ENCODE measurements at regions not wholly inside any gene's neighbourhood (a gene's known extent, or its start where the extent isn't known, plus 50 kb on each side); places are given as distances from the start of the nearest gene placed in this dataset.
"Not testable (repeated sequence)": the region's sequence is repeated elsewhere in the genome, so short reads cannot be mapped to it uniquely, and the experiment has no call there.

GRCh38 chr15:39250460-39251186 lies 330.3 kb upstream of the THBS1 start:
- no peak for FAIRE-seq
- TF ChIP-seq POU2F2 (IDR thresholded peaks at IDR 0.05; ENCODE audit: low read depth, low read length) (no peak), TAF1 (IDR thresholded peaks at IDR 0.05; ENCODE audit: low read depth, low read length) (no peak), POLR2AphosphoS5 (IDR thresholded peaks at IDR 0.05; ENCODE audit: low read depth, low read length) (no peak), SPI1 (IDR thresholded peaks at IDR 0.05; ENCODE audit: low read depth, low read length) (no peak), POLR2A (IDR thresholded peaks at IDR 0.05; ENCODE audit: low read depth, low read length) (no peak), PAX5 (IDR thresholded peaks at IDR 0.05; ENCODE audit: insufficient read depth, low read length, severe bottlenecking) (no peak)
- no peak for DNase-seq (ENCODE audit: insufficient read length, low spot score)

DNA sequence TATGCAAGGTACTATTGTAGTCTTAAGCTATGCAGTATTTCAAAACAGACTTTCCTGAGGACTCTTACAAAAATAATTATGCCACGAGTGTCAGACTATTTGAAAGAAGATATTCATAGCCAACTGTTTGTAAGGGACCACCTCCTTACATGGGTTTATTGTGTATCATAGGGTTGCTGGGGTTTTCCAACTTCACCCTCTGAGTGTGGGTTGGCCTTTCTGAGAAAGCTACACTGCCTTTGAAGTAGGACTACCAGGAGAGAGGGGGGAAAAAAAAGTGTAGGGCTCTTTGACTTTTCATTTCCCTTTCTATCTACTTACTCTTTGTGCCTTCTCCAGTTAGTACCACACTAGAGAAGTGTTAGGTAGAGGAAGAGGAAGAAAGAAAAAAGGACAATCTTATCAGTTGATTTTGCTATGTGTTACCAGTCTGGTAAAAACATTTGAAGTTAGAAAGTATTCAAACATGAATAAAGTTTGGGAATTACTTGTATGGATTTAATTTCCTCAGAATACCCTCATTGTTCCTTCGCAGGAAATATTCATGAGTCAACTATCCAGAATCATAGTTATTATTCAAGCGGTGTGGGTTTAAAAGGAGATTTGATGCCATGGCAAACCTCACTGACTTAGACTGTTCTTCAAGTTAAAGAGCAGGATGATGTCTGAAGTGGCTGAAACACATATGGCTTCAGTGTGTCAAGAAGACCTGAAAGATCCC lies 329.3 kb upstream of the THBS1 start:
- FAIRE-seq (no peak), DNase-seq (ENCODE audit: insufficient read length, low spot score) (no peak)

GRCh38 chr15:39252134-39252470 lies 328.8 kb upstream of the THBS1 start:
- no peak for FAIRE-seq
- DNase-seq (ENCODE audit: insufficient read length, low spot score) = no peak
- TF ChIP-seq POLR2AphosphoS5 (IDR thresholded peaks at IDR 0.05; ENCODE audit: low read depth, low read length) = no peak
- no peak for TF ChIP-seq TAF1 (IDR thresholded peaks at IDR 0.05; ENCODE audit: low read depth, low read length)
- no peak for TF ChIP-seq PAX5 (IDR thresholded peaks at IDR 0.05; ENCODE audit: insufficient read depth, low read length, severe bottlenecking)
- TF ChIP-seq POU2F2 (IDR thresholded peaks at IDR 0.05; ENCODE audit: low read depth, low read length) = no peak
- no peak for TF ChIP-seq SPI1 (IDR thresholded peaks at IDR 0.05; ENCODE audit: low read depth, low read length)
- TF ChIP-seq POLR2A (IDR thresholded peaks at IDR 0.05; ENCODE audit: low read depth, low read length) = no peak

More for the DNA sequence above, 329.3 kb upstream of the THBS1 start:
- TF ChIP-seq SPI1 (IDR thresholded peaks at IDR 0.05; ENCODE audit: low read depth, low read length) (no peak), TAF1 (IDR thresholded peaks at IDR 0.05; ENCODE audit: low read depth, low read length) (no peak), POU2F2 (IDR thresholded peaks at IDR 0.05; ENCODE audit: low read depth, low read length) (no peak), PAX5 (IDR thresholded peaks at IDR 0.05; ENCODE audit: insufficient read depth, low read length, severe bottlenecking) (no peak), POLR2A (IDR thresholded peaks at IDR 0.05; ENCODE audit: low read depth, low read length) (no peak), POLR2AphosphoS5 (IDR thresholded peaks at IDR 0.05; ENCODE audit: low read depth, low read length) (no peak)

DNA sequence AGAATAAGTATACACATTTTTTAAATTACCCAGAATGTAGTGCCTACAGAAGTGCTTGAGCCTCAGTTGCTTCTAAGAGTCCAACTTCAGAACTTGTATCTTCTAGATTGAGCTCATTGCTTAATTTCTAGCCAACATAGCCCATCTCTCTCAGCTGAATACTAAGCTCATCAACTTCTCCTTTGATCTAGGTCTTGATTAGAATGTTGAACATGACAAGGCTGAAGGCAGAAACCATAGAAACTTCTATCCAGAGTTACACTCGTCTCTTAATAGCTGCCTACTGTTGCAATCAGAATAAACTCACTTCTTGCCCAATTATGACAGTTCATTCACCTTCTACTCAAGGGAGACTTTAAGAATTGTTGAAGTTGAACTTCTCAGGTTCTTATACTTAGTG lies 327.3 kb upstream of the THBS1 start:
- no peak for DNase-seq (ENCODE audit: insufficient read length, low spot score)
- TF ChIP-seq POLR2AphosphoS5 (IDR thresholded peaks at IDR 0.05; ENCODE audit: low read depth, low read length) (no peak), TAF1 (IDR thresholded peaks at IDR 0.05; ENCODE audit: low read depth, low read length) (no peak), PAX5 (IDR thresholded peaks at IDR 0.05; ENCODE audit: insufficient read depth, low read length, severe bottlenecking) (no peak), SPI1 (IDR thresholded peaks at IDR 0.05; ENCODE audit: low read depth, low read length) (no peak), POU2F2 (IDR thresholded peaks at IDR 0.05; ENCODE audit: low read depth, low read length) (no peak), POLR2A (IDR thresholded peaks at IDR 0.05; ENCODE audit: low read depth, low read length) (no peak)
- FAIRE-seq = no peak

- no peak for DNase-seq (ENCODE audit: insufficient read length, low spot score)
- no peak for TF ChIP-seq TAF1 (IDR thresholded peaks at IDR 0.05; ENCODE audit: low read depth, low read length)
- TF ChIP-seq POU2F2 (IDR thresholded peaks at IDR 0.05; ENCODE audit: low read depth, low read length) = no peak
- no peak for FAIRE-seq
Observed at GRCh38 chr15:39254181-39254580, 326.7 kb upstream of the THBS1 start.

DNA sequence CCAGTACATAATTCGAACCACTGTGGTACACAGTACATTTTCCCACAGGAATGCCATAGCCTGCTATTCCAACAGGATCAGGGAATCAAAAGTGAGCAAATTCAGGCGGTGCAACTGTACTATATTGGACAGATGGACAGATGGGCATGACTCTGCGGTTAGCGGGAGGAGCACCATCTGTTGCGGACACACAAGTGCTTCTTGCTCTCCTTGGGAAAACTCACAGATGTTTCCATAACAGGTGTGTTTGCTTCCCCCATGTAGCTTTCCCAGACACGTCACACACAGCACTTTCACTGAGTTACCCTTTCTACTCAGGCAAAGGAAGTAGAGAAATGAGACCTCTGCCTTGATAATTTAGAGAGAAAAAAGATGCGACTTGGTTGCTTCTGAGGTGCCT lies 325.1 kb upstream of the THBS1 start:
- no peak for DNase-seq (ENCODE audit: insufficient read length, low spot score)
- no peak for FAIRE-seq
- TF ChIP-seq PAX5 (IDR thresholded peaks at IDR 0.05; ENCODE audit: insufficient read depth, low read length, severe bottlenecking) = no peak
- no peak for TF ChIP-seq SPI1 (IDR thresholded peaks at IDR 0.05; ENCODE audit: low read depth, low read length)
- TF ChIP-seq POU2F2 (IDR thresholded peaks at IDR 0.05; ENCODE audit: low read depth, low read length) = no peak
- no peak for TF ChIP-seq TAF1 (IDR thresholded peaks at IDR 0.05; ENCODE audit: low read depth, low read length)
- no peak for TF ChIP-seq POLR2A (IDR thresholded peaks at IDR 0.05; ENCODE audit: low read depth, low read length)
- TF ChIP-seq POLR2AphosphoS5 (IDR thresholded peaks at IDR 0.05; ENCODE audit: low read depth, low read length) = no peak

- no peak for FAIRE-seq
- TF ChIP-seq SPI1 (IDR thresholded peaks at IDR 0.05; ENCODE audit: low read depth, low read length) (no peak), PAX5 (IDR thresholded peaks at IDR 0.05; ENCODE audit: insufficient read depth, low read length, severe bottlenecking) (no peak), TAF1 (IDR thresholded peaks at IDR 0.05; ENCODE audit: low read depth, low read length) (no peak), POLR2A (IDR thresholded peaks at IDR 0.05; ENCODE audit: low read depth, low read length) (no peak), POLR2AphosphoS5 (IDR thresholded peaks at IDR 0.05; ENCODE audit: low read depth, low read length) (no peak), POU2F2 (IDR thresholded peaks at IDR 0.05; ENCODE audit: low read depth, low read length) (no peak)
- DNase-seq (ENCODE audit: insufficient read length, low spot score) = no peak
Observed at GRCh38 chr15:39260391-39260790, 320.5 kb upstream of the THBS1 start.

DNA sequence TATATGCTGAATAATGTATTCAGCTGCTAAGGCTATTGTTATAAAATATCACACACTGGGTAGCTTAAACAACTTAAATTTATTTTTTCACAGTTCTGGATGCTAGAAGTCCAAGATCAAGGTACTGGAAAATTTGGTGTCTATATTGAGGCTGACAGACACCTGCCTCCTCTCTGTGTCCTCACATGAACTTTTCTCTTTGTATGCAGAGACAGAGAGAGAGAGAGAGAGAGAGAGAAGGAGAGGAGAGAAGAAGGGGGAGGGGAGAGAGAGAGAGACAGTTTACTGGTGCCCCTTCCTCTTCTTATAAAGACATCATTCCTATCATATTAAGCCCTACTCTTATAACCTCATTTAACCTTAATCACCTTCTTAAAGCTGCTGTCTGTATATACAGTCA lies 320.1 kb upstream of the THBS1 start:
- DNase-seq (ENCODE audit: insufficient read length, low spot score) (no peak), FAIRE-seq (no peak)
- TF ChIP-seq SPI1 (IDR thresholded peaks at IDR 0.05; ENCODE audit: low read depth, low read length) (no peak), POLR2A (IDR thresholded peaks at IDR 0.05; ENCODE audit: low read depth, low read length) (no peak), TAF1 (IDR thresholded peaks at IDR 0.05; ENCODE audit: low read depth, low read length) (no peak), PAX5 (IDR thresholded peaks at IDR 0.05; ENCODE audit: insufficient read depth, low read length, severe bottlenecking) (no peak), POU2F2 (IDR thresholded peaks at IDR 0.05; ENCODE audit: low read depth, low read length) (no peak), POLR2AphosphoS5 (IDR thresholded peaks at IDR 0.05; ENCODE audit: low read depth, low read length) (no peak)

DNA sequence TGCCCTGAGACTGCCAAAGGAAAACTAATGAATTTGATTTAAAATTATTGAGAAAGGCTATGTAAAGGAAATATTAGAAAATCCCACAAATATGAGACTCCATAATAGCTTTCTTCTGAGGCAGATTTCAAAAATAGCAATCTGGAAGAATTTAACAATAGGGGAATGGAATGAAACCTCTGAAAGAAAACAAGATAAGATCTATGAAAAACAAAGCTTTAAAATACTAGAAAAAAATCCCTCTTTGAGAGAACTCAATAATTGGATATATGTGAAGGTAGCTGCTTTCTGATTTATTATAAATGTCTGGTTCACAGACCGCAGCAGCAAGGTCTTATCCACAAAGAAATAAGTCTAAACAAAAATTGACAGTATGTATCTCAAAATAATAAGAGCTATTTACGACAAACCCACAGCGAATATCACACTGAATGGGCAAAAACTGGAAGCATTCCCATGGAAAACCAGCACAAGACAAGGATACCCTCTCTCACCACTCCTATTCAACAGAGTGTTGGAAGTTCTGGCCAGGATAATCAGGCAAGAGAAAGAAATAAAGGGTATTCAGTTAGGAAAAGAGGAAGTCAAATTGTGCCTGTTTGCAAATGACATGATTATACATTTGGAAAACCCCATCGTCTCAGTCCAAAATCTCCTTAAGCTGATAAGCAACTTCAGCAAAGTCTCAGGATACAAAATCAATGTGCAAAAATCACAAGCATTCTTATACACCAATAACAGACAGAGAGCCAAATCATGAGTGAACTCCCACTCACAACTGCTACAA lies 319.3 kb upstream of the THBS1 start:
- not testable (repeated sequence) for FAIRE-seq; DNase-seq (ENCODE audit: insufficient read length, low spot score)
- TF ChIP-seq SPI1 (IDR thresholded peaks at IDR 0.05; ENCODE audit: low read depth, low read length) = peak; percentile 46

GRCh38 chr15:39262995-39263772 lies 317.7 kb upstream of the THBS1 start:
- not testable (repeated sequence) for DNase-seq (ENCODE audit: insufficient read length, low spot score); FAIRE-seq
